Fibroblast of mammary gland (primary cell): ENCODE measurements at regions not wholly inside any gene's neighbourhood (a gene's known extent, or its start where the extent isn't known, plus 50 kb on each side); places are given as distances from the start of the nearest gene placed in this dataset.
A peak's percentile ranks its signal among the peaks of the same experiment; 100 is the strongest.

Experiments used
- DNase-seq: peaks from one replicate; pipeline ENCODE4 v3.0.0-alpha.2; 2010; ENCODE audit warnings: low read depth
- H3K4me3 ChIP-seq: 2 replicates; pipeline ENCODE4 v1.5.1; 2011; ENCODE audit warnings: low read depth, mild to moderate bottlenecking, low read length, moderate library complexity; ENCODE audit not compliant: control insufficient read depth
- CTCF ChIP-seq: conservative IDR thresholded peaks from 2 replicates; pipeline ENCODE4 v1.5.1; 2011; ENCODE audit warnings: low read depth, low read length, inconsistent platforms; ENCODE audit not compliant: control insufficient read depth, insufficient read depth

GRCh38 chr1:80218112-80218511 is 1211.6 kb upstream of the ADGRL4 start:
- peak; percentile 72 for DNase-seq
- no peak overlapping the region for H3K4me3 ChIP-seq

GRCh38 chr1:80217377-80217986 is 1211.0 kb upstream of the ADGRL4 start:
- DNase-seq: peak; percentile 83
- TF ChIP-seq CTCF: peak; percentile 84
- no peak overlapping the region for H3K4me3 ChIP-seq

More at GRCh38 chr1:80218112-80218511, 1211.6 kb upstream of the ADGRL4 start:
- peak; percentile 75 for TF ChIP-seq CTCF

GRCh38 chr1:80214888-80215540 is 1208.5 kb upstream of the ADGRL4 start:
- TF ChIP-seq CTCF: no peak
- no peak for DNase-seq
- H3K4me3 ChIP-seq: no peak overlapping the region

GRCh38 chr1:80212948-80213347 is 1206.4 kb upstream of the ADGRL4 start:
- DNase-seq: no peak
- no peak overlapping the region for H3K4me3 ChIP-seq
- no peak for TF ChIP-seq CTCF

DNA sequence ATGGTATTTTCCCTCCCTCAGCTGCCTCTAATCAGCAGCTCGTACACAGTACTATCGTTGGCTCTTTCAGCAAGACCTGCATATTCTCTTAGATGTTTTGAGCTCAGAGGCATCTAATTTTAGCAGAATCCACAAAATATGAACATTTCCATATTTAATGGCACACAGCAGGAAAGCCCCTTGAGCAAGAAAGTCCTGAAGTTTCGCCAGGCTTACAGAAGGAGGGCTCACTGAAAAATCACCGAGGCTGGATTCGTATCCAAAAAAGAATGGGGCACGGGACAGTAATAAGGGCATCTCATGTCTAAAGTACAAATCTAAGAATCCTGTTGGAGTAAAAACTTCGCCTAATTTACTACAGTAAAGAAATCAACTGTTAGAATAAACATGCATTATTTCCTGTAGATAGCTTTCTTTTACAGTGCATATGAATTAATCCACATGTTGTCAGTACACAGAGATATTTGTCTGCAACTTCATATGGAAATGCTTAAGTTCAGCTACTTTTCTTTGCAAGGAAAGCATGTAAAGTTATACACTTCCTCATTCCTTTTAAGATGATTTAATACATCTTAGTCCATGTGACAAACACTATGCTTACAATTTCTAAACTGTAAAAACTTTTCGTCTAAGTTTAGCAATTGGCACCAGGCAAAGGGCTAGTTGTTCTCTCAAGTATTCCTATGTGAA is 1205.3 kb upstream of the ADGRL4 start:
- H3K4me3 ChIP-seq: no peak overlapping the region
- DNase-seq: no peak

DNA sequence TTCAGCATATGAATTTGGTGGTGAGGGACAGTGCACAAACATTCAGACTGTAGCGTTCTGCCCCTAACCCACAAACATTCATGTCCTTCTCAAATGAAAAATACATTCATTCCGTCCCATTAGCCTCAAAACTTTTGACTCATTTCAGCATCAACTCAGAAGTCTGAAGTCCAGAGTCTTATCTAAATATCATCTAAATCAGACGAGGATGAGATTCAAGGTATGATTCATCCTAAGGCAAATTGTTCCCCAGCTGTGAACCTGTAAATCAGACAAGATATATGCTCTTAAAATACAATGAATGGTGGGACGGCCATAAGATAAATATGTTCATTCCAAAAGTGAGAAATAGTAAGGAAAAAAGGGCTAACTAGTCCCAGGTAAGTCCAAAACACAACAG is 1195.6 kb upstream of the ADGRL4 start:
- no peak for DNase-seq
- no peak overlapping the region for H3K4me3 ChIP-seq
- TF ChIP-seq CTCF: no peak

More for the DNA sequence above, 1205.3 kb upstream of the ADGRL4 start:
- no peak for TF ChIP-seq CTCF
